SK-N-SH treated with all-trans-retinoic acid at 6 μM for 48 hours (cell line): ENCODE measurements at regions not wholly inside any gene's neighbourhood (a gene's known extent, or its start where the extent isn't known, plus 50 kb on each side); places are given as distances from the start of the nearest gene placed in this dataset.

ENCODE experiments used
- CREB5 ChIP-seq: fragments of 250-450 bp; sonication (Bioruptor Pico); IDR thresholded peaks from 2 replicates; pipeline ENCODE4 v1.5.1; 2020; ENCODE audit warnings: low read depth, mild to moderate bottlenecking, moderate library complexity
- ISL1 ChIP-seq: fragments of 250-450 bp; sonication (Bioruptor Pico); IDR thresholded peaks from 2 replicates; pipeline ENCODE4 v2.1.2; 2022; ENCODE audit warnings: mild to moderate bottlenecking, moderate library complexity
- PPARA ChIP-seq: fragments of 250-450 bp; sonication (Bioruptor Pico); IDR thresholded peaks from 2 replicates; pipeline ENCODE4 v1.5.0; 2020; ENCODE audit warnings: mild to moderate bottlenecking, borderline replicate concordance
- RARB ChIP-seq: fragments of 250-450 bp; sonication (Bioruptor Pico); IDR thresholded peaks from 2 replicates; pipeline ENCODE4 v1.8.0; 2021; ENCODE audit warnings: mild to moderate bottlenecking, moderate library complexity
- SNAI2 ChIP-seq: fragments of 250-450 bp; sonication (Bioruptor Pico); IDR thresholded peaks from 2 replicates; pipeline ENCODE4 v1.5.0; 2020; ENCODE audit warnings: mild to moderate bottlenecking, moderate library complexity
- ZFP3 ChIP-seq: fragments of 250-450 bp; sonication (Bioruptor Pico); IDR thresholded peaks from 2 replicates; pipeline ENCODE4 v1.5.0; 2020; ENCODE audit warnings: mild to moderate bottlenecking, moderate library complexity
- ZFP30 ChIP-seq: fragments of 450-650 bp; formaldehyde crosslinking; IDR thresholded peaks from 2 replicates; pipeline ENCODE4 v1.5.0; 2022; ENCODE audit warnings: mild to moderate bottlenecking, moderate library complexity
- ZNF565 ChIP-seq: fragments of 450-650 bp; formaldehyde crosslinking; conservative IDR thresholded peaks from 2 replicates; pipeline ENCODE4 v1.5.0; 2020; ENCODE audit warnings: low read depth, mild to moderate bottlenecking, moderate library complexity

GRCh38 chr10:83753490-83753889, 385.8 kb upstream of the GHITM start:
- no peak for TF ChIP-seq SNAI2 (CRISPR knock-in tag)
- no peak for TF ChIP-seq CREB5 (CRISPR knock-in tag)
- no peak for TF ChIP-seq ISL1 (CRISPR knock-in tag)
- TF ChIP-seq RARB (CRISPR knock-in tag) = no peak
- TF ChIP-seq PPARA (CRISPR knock-in tag) = no peak
- no peak for TF ChIP-seq ZFP3 (CRISPR knock-in tag)
- TF ChIP-seq ZNF565 (CRISPR knock-in tag) = no peak
- no peak for TF ChIP-seq ZFP30 (CRISPR knock-in tag)
